MCF 10A (cell line): ENCODE measurements at regions not wholly inside any gene's neighbourhood (a gene's known extent, or its start where the extent isn't known, plus 50 kb on each side); places are given as distances from the start of the nearest gene placed in this dataset.
"Not testable (repeated sequence)": the region's sequence is repeated elsewhere in the genome, so short reads cannot be mapped to it uniquely, and the experiment has no call there.

Experiments
- BruUV-seq: library from RNA; stranded (reverse); fragments of 400-500 nt; replicated peaks from 2 replicates; lab custom pipeline; 2021; lab: Mats Ljungman, UMichigan
- CTCF ChIA-PET: fragments of 300-600 bp; sonication (Branson Sonifier 250); formaldehyde crosslinking; extraction: SDS; loops from one replicate; lab custom pipeline; 2021; ENCODE audit warnings: antibody characterized with exemption, inconsistent platforms; lab: Yijun Ruan, JAX
- POLR2A ChIA-PET: fragments of 300-600, 350-650 bp; sonication (Branson Sonifier 250); formaldehyde crosslinking; extraction: SDS; loops from one replicate; lab custom pipeline; 2020; ENCODE audit warnings: antibody characterized with exemption, inconsistent platforms; lab: Yijun Ruan, JAX
- DNase-seq: peaks from one replicate; pipeline ENCODE4 v3.0.0-alpha.2; 2018; ENCODE audit not compliant: unreplicated experiment
- H3K27ac Mint-ChIP-seq: one replicate; pipeline ENCODE4 v1.8.0; 2022; ENCODE audit warnings: mild to moderate bottlenecking, low read depth, mixed read lengths; ENCODE audit not compliant: unreplicated experiment
- H3K27me3 Mint-ChIP-seq: one replicate; pipeline ENCODE4 v1.8.0; 2022; ENCODE audit warnings: mixed read lengths; ENCODE audit not compliant: insufficient read depth, unreplicated experiment
- H3K36me3 Mint-ChIP-seq: one replicate; pipeline ENCODE4 v1.8.0; 2022; ENCODE audit warnings: mild to moderate bottlenecking, moderate library complexity, mixed read lengths; ENCODE audit not compliant: insufficient read depth, unreplicated experiment
- H3K4me1 Mint-ChIP-seq: one replicate; pipeline ENCODE4 v1.8.0; 2022; ENCODE audit warnings: mixed read lengths; ENCODE audit not compliant: insufficient read depth, unreplicated experiment
- H3K4me3 Mint-ChIP-seq: one replicate; pipeline ENCODE4 v1.8.0; 2022; ENCODE audit warnings: mild to moderate bottlenecking, moderate library complexity, mixed read lengths; ENCODE audit not compliant: unreplicated experiment
- H3K9me3 Mint-ChIP-seq: one replicate; pipeline ENCODE4 v1.8.0; 2022; ENCODE audit warnings: mixed read lengths; ENCODE audit not compliant: unreplicated experiment
- intact Hi-C: fragments of 100-400 bp; cut with micrococcal nuclease; formaldehyde crosslinking; loops from 2 replicates; pipeline ENCODE4 v1.14.1; 2022
- TF ChIP-seq, protein P1 (sequence below): fragments of 200-600 bp; IDR thresholded peaks from one replicate; pipeline ENCODE4 v1.8.0; 2022; ENCODE audit warnings: antibody characterized with exemption, mild to moderate bottlenecking; ENCODE audit not compliant: unreplicated experiment

DNA sequence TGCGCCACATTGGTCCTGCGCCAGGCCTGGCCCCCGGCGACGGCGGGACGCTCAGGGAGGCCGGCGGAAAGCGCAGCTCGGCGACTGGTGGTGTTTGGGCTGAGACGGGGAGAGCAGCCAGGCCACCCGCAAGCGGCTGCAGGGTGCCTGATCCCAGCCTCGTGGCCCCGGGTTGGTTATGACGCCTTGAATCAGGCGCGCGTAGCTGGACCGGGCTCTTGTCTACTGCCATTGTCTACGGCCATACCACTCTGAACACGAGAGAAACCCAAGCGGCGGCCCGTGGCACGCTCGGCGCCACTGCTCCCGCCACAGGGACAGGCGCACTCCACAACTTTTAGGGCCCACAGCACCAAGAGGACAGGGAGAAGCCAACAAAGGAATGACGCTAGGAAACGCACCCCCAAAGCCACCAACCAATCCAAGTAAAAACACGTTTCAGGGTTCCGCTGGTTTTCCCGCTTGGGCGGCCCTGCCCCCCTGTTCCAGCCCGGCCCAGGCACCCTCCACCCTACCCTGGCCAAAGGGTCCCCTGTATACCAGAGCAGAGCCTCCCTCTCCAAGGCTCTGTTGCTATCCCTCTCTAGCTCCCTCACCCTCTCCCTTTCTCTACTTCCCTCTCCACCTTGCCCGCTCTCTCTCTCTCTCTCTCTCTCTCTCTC lies 1849.3 kb upstream of the DEFB115 start:
- BruUV-seq: no TSS peak
- Mint-ChIP-seq H3K9me3 (peaks cover 39% of the 10 kb centered on the region), H3K4me1 (no peaks in the 10 kb centered on the region), H3K27ac (no peak overlapping the region), H3K27me3 (no peaks in the 10 kb centered on the region), H3K4me3 (no peak overlapping the region), H3K36me3 (no peaks in the 10 kb centered on the region)
- TF ChIP-seq, protein P1, sequence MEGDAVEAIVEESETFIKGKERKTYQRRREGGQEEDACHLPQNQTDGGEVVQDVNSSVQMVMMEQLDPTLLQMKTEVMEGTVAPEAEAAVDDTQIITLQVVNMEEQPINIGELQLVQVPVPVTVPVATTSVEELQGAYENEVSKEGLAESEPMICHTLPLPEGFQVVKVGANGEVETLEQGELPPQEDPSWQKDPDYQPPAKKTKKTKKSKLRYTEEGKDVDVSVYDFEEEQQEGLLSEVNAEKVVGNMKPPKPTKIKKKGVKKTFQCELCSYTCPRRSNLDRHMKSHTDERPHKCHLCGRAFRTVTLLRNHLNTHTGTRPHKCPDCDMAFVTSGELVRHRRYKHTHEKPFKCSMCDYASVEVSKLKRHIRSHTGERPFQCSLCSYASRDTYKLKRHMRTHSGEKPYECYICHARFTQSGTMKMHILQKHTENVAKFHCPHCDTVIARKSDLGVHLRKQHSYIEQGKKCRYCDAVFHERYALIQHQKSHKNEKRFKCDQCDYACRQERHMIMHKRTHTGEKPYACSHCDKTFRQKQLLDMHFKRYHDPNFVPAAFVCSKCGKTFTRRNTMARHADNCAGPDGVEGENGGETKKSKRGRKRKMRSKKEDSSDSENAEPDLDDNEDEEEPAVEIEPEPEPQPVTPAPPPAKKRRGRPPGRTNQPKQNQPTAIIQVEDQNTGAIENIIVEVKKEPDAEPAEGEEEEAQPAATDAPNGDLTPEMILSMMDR: no peak
- intact Hi-C loops: no loop called here
- ChIA-PET POLR2A (no interaction called here), CTCF (interaction anchor here (0.6 kb wide), 1 partner anchor 36 kb away, joined by 3 read pairs; no protein-coding TSS in a partner anchor)
- DNase-seq: no peak

DNA sequence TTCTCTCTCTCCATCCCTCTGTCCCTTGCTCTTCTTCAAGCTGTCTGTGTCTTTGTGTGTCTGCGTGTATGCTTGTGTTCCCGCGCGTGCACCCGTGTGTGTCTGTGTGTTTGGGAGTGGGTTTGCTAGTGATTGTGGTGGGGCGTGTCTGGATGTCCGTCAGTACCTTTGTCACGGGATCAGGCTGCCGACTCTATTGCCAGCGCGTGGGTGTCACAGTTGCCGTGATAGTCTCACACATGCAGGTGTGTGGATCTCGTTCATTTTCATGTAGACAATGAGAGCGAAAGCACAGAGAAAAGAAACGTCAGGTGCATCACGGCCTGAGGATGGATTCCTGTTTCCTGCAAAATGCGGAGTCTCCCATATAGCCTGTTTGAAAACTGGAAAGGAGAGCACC lies 1848.8 kb upstream of the DEFB115 start:
- H3K36me3 Mint-ChIP-seq, H3K4me1 Mint-ChIP-seq, POLR2A ChIA-PET, H3K27me3 Mint-ChIP-seq, H3K4me3 Mint-ChIP-seq, H3K27ac Mint-ChIP-seq, intact Hi-C loops, BruUV-seq, DNase-seq: not testable (repeated sequence)
- peaks cover 44% of the 10 kb centered on the region for H3K9me3 Mint-ChIP-seq
- CTCF ChIA-PET: interaction anchor here (0.6 kb wide), 1 partner anchor 35 kb away, joined by 3 read pairs; no protein-coding TSS in a partner anchor

DNA sequence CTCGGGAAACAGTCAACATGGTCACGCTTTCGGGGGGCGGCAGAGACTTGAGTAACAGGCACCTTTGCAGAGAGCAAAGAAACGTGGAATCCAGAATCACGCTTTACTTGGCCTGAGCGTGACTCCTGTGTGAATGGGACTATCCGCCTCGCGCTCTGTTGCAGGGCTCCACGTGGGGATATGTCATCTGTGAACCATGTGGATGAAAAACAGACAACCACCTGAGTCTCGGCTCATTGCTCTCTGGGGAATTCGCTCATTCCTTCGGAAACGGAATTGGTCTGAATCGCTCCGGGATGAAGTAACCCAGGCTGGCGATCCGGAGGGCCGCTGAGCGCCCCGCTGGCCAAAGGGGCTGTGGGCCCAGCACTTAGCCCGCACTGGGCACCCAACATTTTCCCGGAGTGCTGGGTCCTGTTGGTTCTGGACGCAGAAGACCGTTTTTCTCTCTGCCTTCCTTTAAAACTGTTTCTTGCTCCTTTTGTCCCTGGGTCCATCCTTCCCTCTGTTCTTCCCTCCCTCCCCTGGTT lies 1848.2 kb upstream of the DEFB115 start:
- H3K4me1 Mint-ChIP-seq, POLR2A ChIA-PET, H3K36me3 Mint-ChIP-seq, H3K4me3 Mint-ChIP-seq, H3K27ac Mint-ChIP-seq, DNase-seq, intact Hi-C loops, H3K27me3 Mint-ChIP-seq, CTCF ChIA-PET, BruUV-seq: not testable (repeated sequence)
- H3K9me3 Mint-ChIP-seq: peaks cover 45% of the 10 kb centered on the region

DNA sequence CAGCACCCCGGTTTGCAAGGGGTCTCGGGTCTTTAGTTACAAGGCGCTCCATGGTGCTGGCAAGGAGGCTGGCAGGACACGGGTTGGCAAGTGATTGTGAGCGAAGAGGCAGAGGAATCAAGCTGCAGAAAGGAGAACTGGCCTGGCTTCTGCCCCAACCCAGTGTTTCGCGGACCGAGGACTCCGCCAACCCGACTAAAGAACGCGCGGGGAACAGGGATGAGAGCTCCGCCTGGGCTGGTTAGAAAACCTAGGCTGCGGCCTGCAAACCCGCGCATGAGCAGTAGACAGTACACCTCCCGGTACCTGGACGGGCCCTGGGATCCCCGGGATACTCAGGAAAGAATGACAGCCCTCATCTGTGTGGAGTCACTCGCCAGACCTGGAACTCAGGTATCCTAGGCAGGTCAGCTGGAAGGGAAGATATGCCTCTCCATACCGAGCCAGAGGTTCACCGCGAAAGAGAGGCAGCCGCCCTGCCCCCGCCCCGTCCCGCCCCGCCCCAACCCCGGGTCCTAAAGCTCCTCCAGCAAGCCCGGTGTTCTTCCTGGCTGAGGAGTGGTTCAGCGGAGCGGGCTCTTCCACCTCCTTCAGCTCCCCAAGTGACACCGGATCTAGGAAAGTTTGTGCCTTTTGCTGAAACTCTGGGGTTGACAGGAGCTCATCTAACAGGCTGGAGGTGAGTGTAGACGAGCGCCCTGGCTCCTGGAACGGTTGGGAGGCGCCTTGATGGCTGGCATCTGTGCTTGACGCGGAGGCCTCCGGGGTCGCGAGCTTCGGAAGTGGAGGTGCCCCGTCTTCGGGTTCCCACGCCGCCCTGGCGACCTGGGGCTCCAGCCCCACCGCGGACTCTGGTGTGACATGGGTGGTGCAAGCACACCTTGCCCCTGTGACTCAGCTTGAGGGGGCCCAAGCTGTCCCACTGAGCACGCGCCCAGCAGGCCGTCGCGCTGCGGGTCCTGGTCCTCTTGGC lies 1847.3 kb upstream of the DEFB115 start:
- no peaks in the 10 kb centered on the region for H3K27me3 Mint-ChIP-seq
- no peak overlapping the region for H3K4me3 Mint-ChIP-seq
- POLR2A ChIA-PET: no interaction called here
- H3K36me3 Mint-ChIP-seq: no peaks in the 10 kb centered on the region
- H3K4me1 Mint-ChIP-seq: no peaks in the 10 kb centered on the region
- no peak overlapping the region for H3K27ac Mint-ChIP-seq
- TF ChIP-seq, protein P1: no peak
- intact Hi-C loops: no loop called here
- no peak for DNase-seq
- CTCF ChIA-PET: no interaction called here
- peaks cover 39% of the 10 kb centered on the region for H3K9me3 Mint-ChIP-seq
- no TSS peak for BruUV-seq
